Parathyroid adenoma (tissue), 2 donors: ENCODE measurements at regions not wholly inside any gene's neighbourhood (a gene's known extent, or its start where the extent isn't known, plus 50 kb on each side); places are given as distances from the start of the nearest gene placed in this dataset.

Source experiments
- H2AFZ ChIP-seq: fragments of 300-600 bp; sonication (generic); one replicate; pipeline ENCODE4 v1.7.0; 2017; ENCODE audit warnings: antibody characterized with exemption, mild to moderate bottlenecking
- H3K27ac ChIP-seq: fragments of 300-600 bp; sonication (generic); one replicate; pipeline ENCODE4 v1.7.0; 2017
- H3K27me3 ChIP-seq: fragments of 300-600 bp; sonication (generic); one replicate; pipeline ENCODE4 v1.7.0; 2017; ENCODE audit warnings: low read length; ENCODE audit not compliant: control insufficient read depth, insufficient read depth
- H3K36me3 ChIP-seq: fragments of 300-600 bp; sonication (generic); one replicate; pipeline ENCODE4 v1.7.0; 2017; ENCODE audit warnings: low read length; ENCODE audit not compliant: control insufficient read depth, insufficient read depth
- H3K4me1 ChIP-seq: fragments of 300-600 bp; sonication (generic); one replicate; pipeline ENCODE4 v1.7.0; 2017; ENCODE audit warnings: control low read depth
- H3K4me2 ChIP-seq: fragments of 300-600 bp; sonication (generic); one replicate; pipeline ENCODE4 v1.7.0; 2017; ENCODE audit warnings: low read length
- H3K4me3 ChIP-seq: fragments of 300-600 bp; sonication (generic); one replicate; pipeline ENCODE4 v1.7.0; 2017; ENCODE audit warnings: low read depth, low read length
- H3K79me2 ChIP-seq: fragments of 300-600 bp; sonication (generic); one replicate; pipeline ENCODE4 v1.7.0; 2017; ENCODE audit warnings: control low read depth
- H3K9ac ChIP-seq: fragments of 300-600 bp; sonication (generic); one replicate; pipeline ENCODE4 v1.7.0; 2017; ENCODE audit warnings: mild to moderate bottlenecking
- H3K9me3 ChIP-seq: fragments of 300-600 bp; sonication (generic); one replicate; pipeline ENCODE4 v1.7.0; 2017; ENCODE audit warnings: low read length; ENCODE audit not compliant: control insufficient read depth
- TF ChIP-seq, protein P1 (sequence below): fragments of 300-600 bp; sonication (generic); IDR thresholded peaks from one replicate; pipeline ENCODE4 v1.7.0; 2017; ENCODE audit warnings: antibody characterized with exemption, mild to moderate bottlenecking
- donor health status: primary hyperparathyroidism.

DNA sequence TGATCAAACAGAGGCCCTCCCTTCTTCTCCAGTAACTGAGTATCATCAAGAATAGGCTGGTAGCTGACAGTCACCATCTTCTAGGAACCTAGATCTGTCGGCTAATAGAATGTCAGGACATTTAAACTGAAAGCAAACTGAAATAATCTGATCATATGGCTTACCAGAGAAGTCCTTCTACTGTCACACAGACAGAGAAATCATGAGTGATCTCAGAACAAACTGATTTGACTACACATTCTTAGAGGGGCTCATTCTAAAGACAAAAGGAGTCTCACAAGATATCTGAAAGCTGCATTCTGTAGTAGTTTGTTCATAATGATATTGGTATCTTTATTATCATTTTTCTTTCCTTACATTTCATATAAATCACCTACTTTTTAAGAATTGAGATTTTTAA is 130.9 kb upstream of the ADCY1 start:
- no peak overlapping the region for H3K4me2 ChIP-seq
- no peaks in the 10 kb centered on the region for H3K36me3 ChIP-seq
- no peak overlapping the region for H3K4me3 ChIP-seq
- H3K27me3 ChIP-seq: no peaks in the 10 kb centered on the region
- H3K9ac ChIP-seq: no peak overlapping the region
- TF ChIP-seq, protein P1, sequence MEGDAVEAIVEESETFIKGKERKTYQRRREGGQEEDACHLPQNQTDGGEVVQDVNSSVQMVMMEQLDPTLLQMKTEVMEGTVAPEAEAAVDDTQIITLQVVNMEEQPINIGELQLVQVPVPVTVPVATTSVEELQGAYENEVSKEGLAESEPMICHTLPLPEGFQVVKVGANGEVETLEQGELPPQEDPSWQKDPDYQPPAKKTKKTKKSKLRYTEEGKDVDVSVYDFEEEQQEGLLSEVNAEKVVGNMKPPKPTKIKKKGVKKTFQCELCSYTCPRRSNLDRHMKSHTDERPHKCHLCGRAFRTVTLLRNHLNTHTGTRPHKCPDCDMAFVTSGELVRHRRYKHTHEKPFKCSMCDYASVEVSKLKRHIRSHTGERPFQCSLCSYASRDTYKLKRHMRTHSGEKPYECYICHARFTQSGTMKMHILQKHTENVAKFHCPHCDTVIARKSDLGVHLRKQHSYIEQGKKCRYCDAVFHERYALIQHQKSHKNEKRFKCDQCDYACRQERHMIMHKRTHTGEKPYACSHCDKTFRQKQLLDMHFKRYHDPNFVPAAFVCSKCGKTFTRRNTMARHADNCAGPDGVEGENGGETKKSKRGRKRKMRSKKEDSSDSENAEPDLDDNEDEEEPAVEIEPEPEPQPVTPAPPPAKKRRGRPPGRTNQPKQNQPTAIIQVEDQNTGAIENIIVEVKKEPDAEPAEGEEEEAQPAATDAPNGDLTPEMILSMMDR: no peak
- H3K4me1 ChIP-seq: no peaks in the 10 kb centered on the region
- no peaks in the 10 kb centered on the region for H3K79me2 ChIP-seq
- H3K9me3 ChIP-seq: no peaks in the 10 kb centered on the region
- no peak overlapping the region for H3K27ac ChIP-seq
- H2AFZ ChIP-seq: no peak overlapping the region

GRCh38 chr7:45446195-45446944 is 127.8 kb upstream of the ADCY1 start:
- Histone ChIP-seq H3K9ac (no peak overlapping the region), H3K27me3 (no peaks in the 10 kb centered on the region), H3K79me2 (no peaks in the 10 kb centered on the region), H3K27ac (no peak overlapping the region), H3K36me3 (no peaks in the 10 kb centered on the region), H3K9me3 (no peaks in the 10 kb centered on the region), H2AFZ (no peak overlapping the region), H3K4me3 (no peak overlapping the region), H3K4me2 (no peak overlapping the region), H3K4me1 (no peaks in the 10 kb centered on the region)
- TF ChIP-seq, protein P1: no peak

DNA sequence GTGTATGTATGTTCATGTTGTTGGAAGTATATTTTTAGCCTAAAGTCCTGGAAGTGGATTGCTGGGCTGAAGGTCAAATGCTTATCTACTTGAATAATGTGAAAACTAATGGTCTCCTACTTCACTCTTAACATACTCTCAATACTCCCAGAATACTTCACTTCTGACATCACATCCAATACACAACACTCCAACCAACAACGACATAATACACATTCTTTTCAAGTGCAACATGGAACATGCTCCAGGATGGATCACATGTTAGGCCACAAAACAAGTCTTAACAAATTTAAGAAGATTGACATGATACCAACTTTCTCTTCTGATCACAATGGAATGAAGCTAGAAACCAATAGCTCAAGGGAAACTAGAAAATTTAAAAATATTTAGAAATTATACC is 126.9 kb upstream of the ADCY1 start:
- H3K9me3 ChIP-seq: no peaks in the 10 kb centered on the region
- no peak overlapping the region for H3K9ac ChIP-seq
- H3K36me3 ChIP-seq: no peaks in the 10 kb centered on the region
- H3K27ac ChIP-seq: no peak overlapping the region
- H3K4me1 ChIP-seq: no peaks in the 10 kb centered on the region
- no peak overlapping the region for H3K4me2 ChIP-seq
- H2AFZ ChIP-seq: no peak overlapping the region
- TF ChIP-seq, protein P1: no peak
- no peaks in the 10 kb centered on the region for H3K27me3 ChIP-seq
- no peak overlapping the region for H3K4me3 ChIP-seq
- no peaks in the 10 kb centered on the region for H3K79me2 ChIP-seq

DNA sequence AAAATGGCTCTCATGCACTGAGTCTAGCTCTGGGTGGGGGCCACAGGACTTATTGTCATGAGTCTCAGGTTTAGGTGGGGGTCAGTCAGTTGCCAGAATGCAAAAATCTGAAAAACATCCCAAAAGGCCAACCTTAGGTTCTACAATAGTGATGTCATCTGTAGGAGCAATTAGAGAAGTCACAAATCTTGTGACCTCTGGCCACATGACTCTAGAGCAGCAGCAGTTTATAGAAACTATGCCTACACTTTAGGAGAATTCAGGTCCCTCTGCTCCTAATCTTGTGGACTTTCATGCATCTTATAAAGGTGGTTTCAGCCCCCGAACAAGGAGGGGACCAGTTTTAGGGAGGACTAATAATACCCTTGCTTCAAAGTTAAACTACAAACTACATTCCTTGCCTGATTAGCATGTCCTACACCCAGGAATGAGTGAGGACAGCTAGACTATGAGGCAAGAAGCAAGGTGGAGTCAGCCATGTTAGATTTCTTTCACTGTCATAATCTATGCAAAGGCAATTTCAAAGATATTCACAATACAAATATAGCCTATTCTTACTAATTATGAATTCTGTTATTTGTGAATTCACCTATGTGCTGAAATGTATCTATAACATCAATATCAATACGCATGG is 123.5 kb upstream of the ADCY1 start:
- no peak overlapping the region for H3K9ac ChIP-seq
- H3K4me1 ChIP-seq: no peaks in the 10 kb centered on the region
- no peak overlapping the region for H2AFZ ChIP-seq
- no peaks in the 10 kb centered on the region for H3K9me3 ChIP-seq
- H3K27ac ChIP-seq: no peak overlapping the region
- H3K4me3 ChIP-seq: no peak overlapping the region
- H3K36me3 ChIP-seq: no peaks in the 10 kb centered on the region
- no peaks in the 10 kb centered on the region for H3K27me3 ChIP-seq
- no peak overlapping the region for H3K4me2 ChIP-seq
- H3K79me2 ChIP-seq: no peaks in the 10 kb centered on the region
- TF ChIP-seq, protein P1: no peak
